ENCODE measurements at regions not wholly inside any gene's neighbourhood (a gene's known extent, or its start where the extent isn't known, plus 50 kb on each side); places are given as distances from the start of the nearest gene placed in this dataset.

- Histone ChIP-seq H3K9me3 (ENCODE audit: control insufficient read depth, insufficient read depth, low read length) (no peaks in the 10 kb centered on the region), H3K27ac (ENCODE audit: low read depth, low read length) (no peak overlapping the region), H3K27me3 (ENCODE audit: control insufficient read depth, insufficient read depth, low read length) (peaks cover 5% of the 10 kb centered on the region), H3K4me3 (ENCODE audit: low read depth, low read length) (no peak overlapping the region)
- ChIA-PET POLR2A (no interaction called here), CTCF (no interaction called here)
- TF ChIP-seq CTCF (IDR thresholded peaks at IDR 0.05; ENCODE audit: low read depth, low read length), result no peak
- no peak for DNase-seq (ENCODE audit: low read depth, low spot score)
Observed at GRCh38 chr2:20551260-20551944, 99.5 kb downstream of the HS1BP3 start.

- DNase-seq (ENCODE audit: low read depth, low spot score), result no peak
- Histone ChIP-seq H3K9me3 (ENCODE audit: control insufficient read depth, insufficient read depth, low read length) (no peaks in the 10 kb centered on the region), H3K4me3 (ENCODE audit: low read depth, low read length) (no peak overlapping the region), H3K27ac (ENCODE audit: low read depth, low read length) (no peak overlapping the region), H3K27me3 (ENCODE audit: control insufficient read depth, insufficient read depth, low read length) (no peaks in the 10 kb centered on the region)
- ChIA-PET CTCF (no interaction called here), POLR2A (no interaction called here)
- TF ChIP-seq CTCF (IDR thresholded peaks at IDR 0.05; ENCODE audit: low read depth, low read length), result no peak
Observed at GRCh38 chr2:20551945-20552328, 99.0 kb downstream of the HS1BP3 start.

- no peak overlapping the region for H3K27ac ChIP-seq (ENCODE audit: low read depth, low read length)
- no peak overlapping the region for H3K4me3 ChIP-seq (ENCODE audit: low read depth, low read length)
- POLR2A ChIA-PET, result no interaction called here
- DNase-seq (ENCODE audit: low read depth, low spot score), result no peak
- TF ChIP-seq CTCF (IDR thresholded peaks at IDR 0.05; ENCODE audit: low read depth, low read length), result no peak
- no peaks in the 10 kb centered on the region for H3K9me3 ChIP-seq (ENCODE audit: control insufficient read depth, insufficient read depth, low read length)
- CTCF ChIA-PET, result interaction anchor here (1.2 kb wide), 1 partner anchor 48 kb away, joined by 3 read pairs; no protein-coding TSS in a partner anchor
- H3K27me3 ChIP-seq (ENCODE audit: control insufficient read depth, insufficient read depth, low read length), result peaks cover 4% of the 10 kb centered on the region
Observed at GRCh38 chr2:20552847-20553246, 98.1 kb downstream of the HS1BP3 start.

GRCh38 chr2:20553580-20553979, 97.3 kb downstream of the HS1BP3 start:
- CTCF ChIA-PET, result interaction anchor here (1.2 kb wide), 1 partner anchor 47 kb away, joined by 3 read pairs; no protein-coding TSS in a partner anchor
- POLR2A ChIA-PET, result no interaction called here
- no peak for TF ChIP-seq CTCF (IDR thresholded peaks at IDR 0.05; ENCODE audit: low read depth, low read length)

GRCh38 chr2:20555954-20556353, 94.9 kb downstream of the HS1BP3 start:
- no peak for TF ChIP-seq CTCF (IDR thresholded peaks at IDR 0.05; ENCODE audit: low read depth, low read length)
- no peak for DNase-seq (ENCODE audit: low read depth, low spot score)
- POLR2A ChIA-PET, result interaction anchor here (0.7 to 1.2 kb wide), 2 partner anchors 13 to 109 kb away, joined by 3 to 4 read pairs; partner anchors contain the start of gene RHOB
- Histone ChIP-seq H3K27me3 (ENCODE audit: control insufficient read depth, insufficient read depth, low read length) (peaks cover 7% of the 10 kb centered on the region), H3K9me3 (ENCODE audit: control insufficient read depth, insufficient read depth, low read length) (no peaks in the 10 kb centered on the region), H3K4me3 (ENCODE audit: low read depth, low read length) (no peak overlapping the region), H3K27ac (ENCODE audit: low read depth, low read length) (no peak overlapping the region)
- CTCF ChIA-PET, result no interaction called here

More at GRCh38 chr2:20553580-20553979, 97.3 kb downstream of the HS1BP3 start:
- no peak for DNase-seq (ENCODE audit: low read depth, low spot score)
- H3K9me3 ChIP-seq (ENCODE audit: control insufficient read depth, insufficient read depth, low read length), result no peaks in the 10 kb centered on the region
- no peak overlapping the region for H3K4me3 ChIP-seq (ENCODE audit: low read depth, low read length)
- H3K27me3 ChIP-seq (ENCODE audit: control insufficient read depth, insufficient read depth, low read length), result peaks cover 7% of the 10 kb centered on the region
- H3K27ac ChIP-seq (ENCODE audit: low read depth, low read length), result no peak overlapping the region

Measured in AG04450 (cell line).